Neural progenitor cell (in vitro differentiated cells): ENCODE measurements at regions not wholly inside any gene's neighbourhood (a gene's known extent, or its start where the extent isn't known, plus 50 kb on each side); places are given as distances from the start of the nearest gene placed in this dataset.

Experiments used
- DNase-seq: peaks from one replicate; pipeline ENCODE4 v3.0.0-alpha.2; 2016; ENCODE audit warnings: low spot score
- H2AFZ ChIP-seq: fragments of 200-600 bp; sonication (generic); replicated peaks from 2 replicates; pipeline ENCODE4 v1.6.1; 2016; ENCODE audit warnings: antibody characterized with exemption
- H3F3A ChIP-seq: fragments of 200-600 bp; sonication (generic); 2 replicates; pipeline ENCODE4 v1.6.1; 2016; ENCODE audit warnings: antibody characterized with exemption, low read depth
- H3K27ac ChIP-seq: fragments of 200-600 bp; sonication (generic); 2 replicates; pipeline ENCODE4 v1.5.1; 2016; ENCODE audit warnings: mild to moderate bottlenecking
- H3K27me3 ChIP-seq: fragments of 200-600 bp; sonication (generic); 2 replicates; pipeline ENCODE4 v1.6.1; 2016; ENCODE audit warnings: mild to moderate bottlenecking, moderate library complexity
- H3K36me3 ChIP-seq: fragments of 200-600 bp; sonication (generic); 2 replicates; pipeline ENCODE4 v1.5.1; 2016
- H3K4me1 ChIP-seq: fragments of 200-600 bp; sonication (generic); 2 replicates; pipeline ENCODE4 v1.6.1; 2016; ENCODE audit warnings: mixed run types
- H3K4me2 ChIP-seq: fragments of 200-600 bp; sonication (generic); 2 replicates; pipeline ENCODE4 v1.6.1; 2016
- H3K4me3 ChIP-seq: fragments of 200-600 bp; sonication (generic); 2 replicates; pipeline ENCODE4 v1.5.1; 2016
- H3K79me2 ChIP-seq: fragments of 200-600 bp; sonication (generic); 2 replicates; pipeline ENCODE4 v1.6.1; 2016; ENCODE audit warnings: low read depth
- H3K9ac ChIP-seq: fragments of 200-600 bp; sonication (generic); 2 replicates; pipeline ENCODE4 v1.6.1; 2016
- H3K9me3 ChIP-seq: fragments of 200-600 bp; sonication (generic); 2 replicates; pipeline ENCODE4 v1.5.1; 2016; ENCODE audit warnings: low read depth
- H4K20me1 ChIP-seq: fragments of 200-600 bp; sonication (generic); 2 replicates; pipeline ENCODE4 v1.6.1; 2016; ENCODE audit warnings: low read depth
- H3K27ac Mint-ChIP-seq: 3 replicates; pipeline ENCODE4 v1.8.0; 2021; ENCODE audit warnings: mixed read lengths
- H3K27me3 Mint-ChIP-seq: 2 replicates; pipeline ENCODE4 v1.8.0; 2022; ENCODE audit warnings: low read depth, mild to moderate bottlenecking, inconsistent platforms, moderate library complexity, mixed read lengths; ENCODE audit not compliant: insufficient read depth
- H3K36me3 Mint-ChIP-seq: 3 replicates; pipeline ENCODE4 v1.8.0; 2021; ENCODE audit warnings: mixed read lengths
- H3K4me1 Mint-ChIP-seq: 3 replicates; pipeline ENCODE4 v1.8.0; 2021; ENCODE audit warnings: mixed read lengths
- H3K4me3 Mint-ChIP-seq: 3 replicates; pipeline ENCODE4 v1.8.0; 2021; ENCODE audit warnings: mild to moderate bottlenecking, moderate library complexity, mixed read lengths
- H3K9me3 Mint-ChIP-seq: 3 replicates; pipeline ENCODE4 v1.8.0; 2020; ENCODE audit warnings: mixed read lengths
- EZH2 ChIP-seq: fragments of 200-600 bp; sonication (generic); IDR thresholded peaks from 2 replicates; pipeline ENCODE4 v1.6.1; 2017; ENCODE audit warnings: antibody characterized with exemption, mild to moderate bottlenecking, moderate library complexity
- EZH2phosphoT487 ChIP-seq: fragments of 200-600 bp; sonication (generic); IDR thresholded peaks from 2 replicates; pipeline ENCODE4 v1.6.1; 2017; ENCODE audit warnings: antibody characterized with exemption
- TF ChIP-seq, protein P1 (sequence below): fragments of 200-600 bp; sonication (generic); IDR thresholded peaks from 2 replicates; pipeline ENCODE4 v1.5.1; 2017; ENCODE audit warnings: antibody characterized with exemption, mild to moderate bottlenecking

DNA sequence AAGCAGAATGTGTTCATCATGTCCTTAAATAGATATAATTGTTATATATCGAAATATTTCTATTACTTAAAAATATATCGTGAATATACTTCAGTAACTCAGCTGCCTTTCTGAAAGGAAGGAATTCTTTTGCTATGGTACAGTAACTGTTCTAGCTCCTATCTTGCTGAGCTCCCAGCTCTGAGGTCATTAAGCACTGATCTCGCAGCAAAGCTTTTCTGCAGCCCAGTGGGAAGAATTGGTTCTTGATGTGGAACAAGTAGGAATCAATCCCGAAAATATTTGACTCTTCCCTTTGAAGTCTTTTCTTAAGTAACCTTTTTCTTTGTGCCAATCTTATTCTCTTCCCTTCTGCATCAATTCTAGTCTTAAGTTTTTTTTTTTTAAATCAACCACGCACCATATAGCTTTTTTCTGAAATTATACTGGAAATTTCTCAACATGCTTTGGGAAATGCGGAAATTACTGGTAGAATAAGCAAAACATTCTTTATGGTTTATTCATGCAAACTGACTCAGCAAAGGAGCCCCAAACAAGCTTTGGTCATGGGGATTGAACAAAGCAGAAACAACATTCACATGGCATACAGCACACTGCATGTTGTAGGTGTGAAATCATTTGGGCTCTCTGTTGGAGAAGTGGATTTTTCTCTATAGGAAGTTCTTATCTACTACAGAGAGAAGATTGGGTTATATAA is 428.9 kb upstream of the GNPDA2 start:
- Histone ChIP-seq H3K9me3 (no peaks in the 10 kb centered on the region), H4K20me1 (no peaks in the 10 kb centered on the region), H2AFZ (peak overlapping the region; percentile 1), H3K4me1 (no peaks in the 10 kb centered on the region), H3F3A (no peaks in the 10 kb centered on the region), H3K27me3 (no peaks in the 10 kb centered on the region), H3K4me3 (no peak overlapping the region), H3K9ac (no peak overlapping the region), H3K79me2 (no peaks in the 10 kb centered on the region), H3K36me3 (no peaks in the 10 kb centered on the region), H3K4me2 (no peak overlapping the region), H3K27ac (no peak overlapping the region)
- no peak overlapping the region for H3K4me3 Mint-ChIP-seq
- TF ChIP-seq EZH2 (no peak), EZH2phosphoT487 (no peak)
- TF ChIP-seq, protein P1, sequence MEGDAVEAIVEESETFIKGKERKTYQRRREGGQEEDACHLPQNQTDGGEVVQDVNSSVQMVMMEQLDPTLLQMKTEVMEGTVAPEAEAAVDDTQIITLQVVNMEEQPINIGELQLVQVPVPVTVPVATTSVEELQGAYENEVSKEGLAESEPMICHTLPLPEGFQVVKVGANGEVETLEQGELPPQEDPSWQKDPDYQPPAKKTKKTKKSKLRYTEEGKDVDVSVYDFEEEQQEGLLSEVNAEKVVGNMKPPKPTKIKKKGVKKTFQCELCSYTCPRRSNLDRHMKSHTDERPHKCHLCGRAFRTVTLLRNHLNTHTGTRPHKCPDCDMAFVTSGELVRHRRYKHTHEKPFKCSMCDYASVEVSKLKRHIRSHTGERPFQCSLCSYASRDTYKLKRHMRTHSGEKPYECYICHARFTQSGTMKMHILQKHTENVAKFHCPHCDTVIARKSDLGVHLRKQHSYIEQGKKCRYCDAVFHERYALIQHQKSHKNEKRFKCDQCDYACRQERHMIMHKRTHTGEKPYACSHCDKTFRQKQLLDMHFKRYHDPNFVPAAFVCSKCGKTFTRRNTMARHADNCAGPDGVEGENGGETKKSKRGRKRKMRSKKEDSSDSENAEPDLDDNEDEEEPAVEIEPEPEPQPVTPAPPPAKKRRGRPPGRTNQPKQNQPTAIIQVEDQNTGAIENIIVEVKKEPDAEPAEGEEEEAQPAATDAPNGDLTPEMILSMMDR: no peak
- no peak overlapping the region for H3K27ac Mint-ChIP-seq
- H3K4me1 Mint-ChIP-seq: peaks cover 4% of the 10 kb centered on the region
- H3K9me3 Mint-ChIP-seq: no peaks in the 10 kb centered on the region
- no peaks in the 10 kb centered on the region for H3K36me3 Mint-ChIP-seq
- DNase-seq: peak; percentile 2
- no peaks in the 10 kb centered on the region for H3K27me3 Mint-ChIP-seq

DNA sequence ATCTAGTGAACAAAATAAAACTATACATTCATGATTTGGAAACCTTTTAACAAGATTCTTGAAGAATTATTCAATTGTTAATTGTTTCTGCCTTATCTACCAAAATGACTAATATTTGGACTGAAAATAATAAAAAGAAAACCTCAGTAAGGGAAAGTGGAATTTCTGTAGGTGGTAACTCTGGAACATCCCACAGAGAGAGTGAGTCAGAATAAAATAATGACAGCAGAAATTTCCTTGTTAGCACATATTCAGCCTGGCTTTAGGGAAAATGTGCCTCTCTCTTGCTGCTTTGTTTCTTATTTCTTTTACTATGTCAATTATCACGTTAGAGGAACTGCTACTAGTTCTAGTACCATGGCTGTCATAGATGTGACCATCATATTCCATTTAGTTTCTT is 421.5 kb upstream of the GNPDA2 start:
- Mint-ChIP-seq H3K4me3 (no peak overlapping the region), H3K27ac (no peak overlapping the region)

DNA sequence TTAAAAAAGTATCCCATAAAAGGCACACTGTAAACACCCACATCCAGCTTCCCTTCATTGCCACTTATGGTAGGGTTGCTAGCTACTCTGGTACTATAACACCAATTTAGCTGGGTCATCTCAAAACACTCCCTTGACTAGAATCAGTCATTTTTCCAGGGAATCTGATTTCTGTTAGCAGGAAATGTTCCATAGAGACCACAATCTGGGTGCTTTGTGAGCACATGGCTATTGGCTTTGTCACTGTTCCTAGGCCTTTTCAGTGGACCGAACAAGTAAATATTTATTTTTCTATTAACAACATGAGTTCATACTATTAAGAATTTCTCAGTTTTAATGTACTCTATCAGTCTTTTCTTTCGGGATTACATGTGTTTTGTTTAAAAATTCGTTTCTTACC is 404.7 kb upstream of the GNPDA2 start:
- no peaks in the 10 kb centered on the region for H3K4me1 ChIP-seq
- H3K27me3 ChIP-seq: no peaks in the 10 kb centered on the region
- Mint-ChIP-seq H3K4me1 (no peaks in the 10 kb centered on the region), H3K27me3 (no peaks in the 10 kb centered on the region), H3K4me3 (no peak overlapping the region), H3K9me3 (peaks cover 2% of the 10 kb centered on the region), H3K36me3 (no peaks in the 10 kb centered on the region), H3K27ac (no peak overlapping the region)
- no peak overlapping the region for H3K27ac ChIP-seq
- no peak overlapping the region for H3K4me2 ChIP-seq
- H3F3A ChIP-seq: no peaks in the 10 kb centered on the region
- no peaks in the 10 kb centered on the region for H3K79me2 ChIP-seq
- H3K36me3 ChIP-seq: no peaks in the 10 kb centered on the region
- DNase-seq: no peak
- H3K4me3 ChIP-seq: no peak overlapping the region
- no peaks in the 10 kb centered on the region for H4K20me1 ChIP-seq
- H2AFZ ChIP-seq: no peak overlapping the region
- H3K9ac ChIP-seq: no peak overlapping the region
- H3K9me3 ChIP-seq: no peaks in the 10 kb centered on the region
- TF ChIP-seq, protein P1: no peak
- TF ChIP-seq EZH2phosphoT487: no peak
- no peak for TF ChIP-seq EZH2

More for the DNA sequence above, 421.5 kb upstream of the GNPDA2 start:
- Histone ChIP-seq H3K9me3 (no peaks in the 10 kb centered on the region), H4K20me1 (no peaks in the 10 kb centered on the region), H3K36me3 (no peaks in the 10 kb centered on the region), H3K4me3 (no peak overlapping the region), H3K9ac (no peak overlapping the region), H3K4me2 (no peak overlapping the region), H3K4me1 (no peaks in the 10 kb centered on the region), H3F3A (no peaks in the 10 kb centered on the region), H3K79me2 (no peaks in the 10 kb centered on the region), H3K27me3 (no peaks in the 10 kb centered on the region), H2AFZ (no peak overlapping the region), H3K27ac (no peak overlapping the region)
- Mint-ChIP-seq H3K4me1 (no peaks in the 10 kb centered on the region), H3K27me3 (no peaks in the 10 kb centered on the region), H3K36me3 (no peaks in the 10 kb centered on the region), H3K9me3 (no peaks in the 10 kb centered on the region)
- DNase-seq: no peak
- TF ChIP-seq EZH2phosphoT487: no peak
- no peak for TF ChIP-seq EZH2
- TF ChIP-seq, protein P1: no peak
